ENCODE measurements at regions not wholly inside any gene's neighbourhood (a gene's known extent, or its start where the extent isn't known, plus 50 kb on each side); places are given as distances from the start of the nearest gene placed in this dataset.

GRCh38 chr4:166535865-166536264 lies 662.8 kb downstream of the TLL1 start:
- ChIA-PET POLR2A (ENCODE audit: unreplicated experiment) (no interaction called here), CTCF (no interaction called here)
- dilution Hi-C loops (cut with HindIII; ENCODE audit: low sequenced_read_pairs, unreplicated experiment) (no loop called here), intact Hi-C loops (cut with micrococcal nuclease) (no loop called here), in situ Hi-C loops (cut with MboI; ENCODE audit: low sequenced_read_pairs) (no loop called here)
- BruUV-seq (replicated peaks), result no TSS peak
- H4K8ac ChIP-seq (ENCODE audit: low read depth in 2 of 2, low read length in 2 of 2), result no peak overlapping the region
- H3K23ac ChIP-seq (ENCODE audit: low read depth, low read length), result no peak overlapping the region
- H2AFZ ChIP-seq (replicated peaks; ENCODE audit: low read length, poor library complexity), result no peak overlapping the region
- no peak overlapping the region for H4K91ac ChIP-seq (ENCODE audit: insufficient read depth, low read depth, low read length)
- no peak overlapping the region for H2BK5ac ChIP-seq (ENCODE audit: low read depth, low read length, poor library complexity, severe bottlenecking)
- peaks cover 5% of the 10 kb centered on the region; the same call in 1 of the 2 replicates for H3K9me3 ChIP-seq (ENCODE audit: control insufficient read depth, insufficient read depth, low read length)
- no peaks in the 10 kb centered on the region for H3K27me3 ChIP-seq (ENCODE audit: control insufficient read depth, insufficient read depth, low read length)
- H2BK20ac ChIP-seq (ENCODE audit: low read depth, low read length), result no peak overlapping the region
- no peak overlapping the region for H2BK15ac ChIP-seq (ENCODE audit: low read depth, low read length)
- no peak for TF ChIP-seq NFE2L2 (IDR thresholded peaks at IDR 0.05; ENCODE audit: low read depth, low read length)
- TF ChIP-seq RFX5 (IDR thresholded peaks at IDR 0.05; ENCODE audit: low read depth, low read length), result no peak
- no peak for TF ChIP-seq MAFK (IDR thresholded peaks at IDR 0.05; ENCODE audit: low read depth, low read length)
- TF ChIP-seq, protein P1, sequence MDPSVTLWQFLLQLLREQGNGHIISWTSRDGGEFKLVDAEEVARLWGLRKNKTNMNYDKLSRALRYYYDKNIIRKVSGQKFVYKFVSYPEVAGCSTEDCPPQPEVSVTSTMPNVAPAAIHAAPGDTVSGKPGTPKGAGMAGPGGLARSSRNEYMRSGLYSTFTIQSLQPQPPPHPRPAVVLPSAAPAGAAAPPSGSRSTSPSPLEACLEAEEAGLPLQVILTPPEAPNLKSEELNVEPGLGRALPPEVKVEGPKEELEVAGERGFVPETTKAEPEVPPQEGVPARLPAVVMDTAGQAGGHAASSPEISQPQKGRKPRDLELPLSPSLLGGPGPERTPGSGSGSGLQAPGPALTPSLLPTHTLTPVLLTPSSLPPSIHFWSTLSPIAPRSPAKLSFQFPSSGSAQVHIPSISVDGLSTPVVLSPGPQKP (IDR thresholded peaks at IDR 0.05; ENCODE audit: borderline replicate concordance, low read depth, low read length), result no peak
- no peak for TF ChIP-seq USF2 (IDR thresholded peaks at IDR 0.05; ENCODE audit: low read depth, low read length)
- TF ChIP-seq CEBPB (IDR thresholded peaks at IDR 0.05; ENCODE audit: low read depth, low read length), result no peak
- TF ChIP-seq BHLHE40 (IDR thresholded peaks at IDR 0.05; ENCODE audit: low read depth, low read length), result no peak
- TF ChIP-seq MXI1 (IDR thresholded peaks at IDR 0.05; ENCODE audit: borderline replicate concordance, low read depth, low read length), result no peak
- no peak for TF ChIP-seq RAD21 (IDR thresholded peaks at IDR 0.05; ENCODE audit: low read length)
- TF ChIP-seq, protein P2, sequence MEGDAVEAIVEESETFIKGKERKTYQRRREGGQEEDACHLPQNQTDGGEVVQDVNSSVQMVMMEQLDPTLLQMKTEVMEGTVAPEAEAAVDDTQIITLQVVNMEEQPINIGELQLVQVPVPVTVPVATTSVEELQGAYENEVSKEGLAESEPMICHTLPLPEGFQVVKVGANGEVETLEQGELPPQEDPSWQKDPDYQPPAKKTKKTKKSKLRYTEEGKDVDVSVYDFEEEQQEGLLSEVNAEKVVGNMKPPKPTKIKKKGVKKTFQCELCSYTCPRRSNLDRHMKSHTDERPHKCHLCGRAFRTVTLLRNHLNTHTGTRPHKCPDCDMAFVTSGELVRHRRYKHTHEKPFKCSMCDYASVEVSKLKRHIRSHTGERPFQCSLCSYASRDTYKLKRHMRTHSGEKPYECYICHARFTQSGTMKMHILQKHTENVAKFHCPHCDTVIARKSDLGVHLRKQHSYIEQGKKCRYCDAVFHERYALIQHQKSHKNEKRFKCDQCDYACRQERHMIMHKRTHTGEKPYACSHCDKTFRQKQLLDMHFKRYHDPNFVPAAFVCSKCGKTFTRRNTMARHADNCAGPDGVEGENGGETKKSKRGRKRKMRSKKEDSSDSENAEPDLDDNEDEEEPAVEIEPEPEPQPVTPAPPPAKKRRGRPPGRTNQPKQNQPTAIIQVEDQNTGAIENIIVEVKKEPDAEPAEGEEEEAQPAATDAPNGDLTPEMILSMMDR (conservative IDR thresholded peaks at IDR 0.05; ENCODE audit: low read depth, low read length), result no peak
- no peak for TF ChIP-seq FOS (IDR thresholded peaks at IDR 0.05; ENCODE audit: low read depth, low read length)
- TF ChIP-seq CHD1 (IDR thresholded peaks at IDR 0.05; ENCODE audit: low read depth, low read length), result no peak
- no peak for TF ChIP-seq RCOR1 (IDR thresholded peaks at IDR 0.05; ENCODE audit: insufficient replicate concordance, low read length)
- TF ChIP-seq POLR2A (IDR thresholded peaks at IDR 0.05; ENCODE audit: low read depth, low read length), result no peak
- no peak for TF ChIP-seq MAZ (IDR thresholded peaks at IDR 0.05; ENCODE audit: borderline replicate concordance, low read depth, low read length)
- TF ChIP-seq SMC3 (IDR thresholded peaks at IDR 0.05; ENCODE audit: low read depth, low read length), result no peak
- no peak overlapping the region for H3K4ac ChIP-seq (ENCODE audit: low read depth, low read length)
- no peak overlapping the region for H3K27ac ChIP-seq (ENCODE audit: insufficient read depth, low read length)
- no peaks in the 10 kb centered on the region for H4K20me1 ChIP-seq (ENCODE audit: insufficient read depth, low read length)
- H2AK9ac ChIP-seq (replicated peaks; ENCODE audit: low read depth, low read length, poor library complexity), result no peak overlapping the region
- no peaks in the 10 kb centered on the region for H3K4me1 ChIP-seq (ENCODE audit: control insufficient read depth, insufficient read depth, low read length)
- no peaks in the 10 kb centered on the region for H3K9me1 ChIP-seq (ENCODE audit: insufficient read depth, low read length)
- H3K4me3 ChIP-seq (ENCODE audit: insufficient read depth, low read depth, low read length), result no peak overlapping the region
- ATAC-seq (ENCODE audit: low read depth), result no peak
- no peak overlapping the region for H3K18ac ChIP-seq (ENCODE audit: low read depth, low read length)
- H3K14ac ChIP-seq (replicated peaks; ENCODE audit: low read depth, low read length), result no peak overlapping the region
- H3K79me1 ChIP-seq (ENCODE audit: low read depth in 1 of 2, low read length in 2 of 2), result no peaks in the 10 kb centered on the region
- H3K9ac ChIP-seq (ENCODE audit: low read depth, low read length), result no peak overlapping the region
- no peak overlapping the region for H3K56ac ChIP-seq (ENCODE audit: extremely low read depth, insufficient read depth, low read length)
- DNase-seq, result no peak
- H3K4me2 ChIP-seq (ENCODE audit: low read depth, low read length), result no peak overlapping the region
- H2AK5ac ChIP-seq (ENCODE audit: low read depth, low read length), result no peak overlapping the region
- WGBS, 2 experiments (ENCODE audit: extremely low coverage in 2 of 2, insufficient read length in 1 of 2), result no CpG with 5 or more reads among the region's 7 CpGs
- H2BK120ac ChIP-seq (ENCODE audit: low read depth, low read length), result no peak overlapping the region
- H3K36me3 ChIP-seq (ENCODE audit: control insufficient read depth, insufficient read depth, low read length), result no peaks in the 10 kb centered on the region
- H4K5ac ChIP-seq (ENCODE audit: low read depth, low read length), result no peak overlapping the region

Measured in IMR-90 (cell line).